Gastroesophageal sphincter (tissue), 3 donors: ENCODE measurements at regions not wholly inside any gene's neighbourhood (a gene's known extent, or its start where the extent isn't known, plus 50 kb on each side); places are given as distances from the start of the nearest gene placed in this dataset.

Source experiments
- CTCF ChIP-seq, 4 experiments: fragments of 200-600 bp in 2 of 4; fragments of 450-650 bp in 2 of 4; sonication (generic) in 1 of 4; IDR thresholded peaks; one replicate each; pipeline ENCODE4 v1.5.1; 2017 to 2019; ENCODE audit warnings: antibody characterized with exemption in 4 of 4, mild to moderate bottlenecking in 2 of 4, moderate library complexity in 2 of 4
- POLR2A ChIP-seq, 2 donors: fragments of 450-650 bp; IDR thresholded peaks; one replicate each; pipeline ENCODE4 v1.6.1; 2017; ENCODE audit warnings: antibody characterized with exemption in 2 of 2, mild to moderate bottlenecking in 2 of 2, moderate library complexity in 1 of 2

GRCh38 chr5:171609806-171610452, 175.7 kb upstream of the SMIM23 start:
- TF ChIP-seq CTCF (IDR thresholded peaks at IDR 0.05) (no peak), POLR2A (IDR thresholded peaks at IDR 0.05) (no peak)
